ENCODE measurements at regions not wholly inside any gene's neighbourhood (a gene's known extent, or its start where the extent isn't known, plus 50 kb on each side); places are given as distances from the start of the nearest gene placed in this dataset.

DNA sequence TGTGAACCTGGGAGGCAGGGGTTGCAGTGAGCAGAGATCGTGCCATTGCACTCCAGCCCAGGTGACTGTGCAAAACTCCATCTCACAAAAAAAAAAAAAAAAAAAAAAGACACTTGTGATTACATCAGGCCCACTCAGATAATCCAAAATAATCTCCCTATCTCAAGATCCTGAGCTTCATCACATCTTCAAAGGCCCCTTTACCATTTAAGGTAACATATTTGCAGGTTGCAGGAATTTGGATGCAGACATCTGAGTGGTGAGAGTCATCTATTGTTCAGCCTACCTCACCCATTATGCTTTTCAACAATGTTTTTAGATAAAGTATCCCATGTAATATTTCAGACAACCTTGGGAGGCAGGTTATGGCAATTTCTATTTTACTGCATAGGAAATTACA lies 51.4 kb upstream of the EXOC4 start:
- no peak for TF ChIP-seq ZFX (IDR thresholded peaks at IDR 0.05)
- TF ChIP-seq, protein P1, sequence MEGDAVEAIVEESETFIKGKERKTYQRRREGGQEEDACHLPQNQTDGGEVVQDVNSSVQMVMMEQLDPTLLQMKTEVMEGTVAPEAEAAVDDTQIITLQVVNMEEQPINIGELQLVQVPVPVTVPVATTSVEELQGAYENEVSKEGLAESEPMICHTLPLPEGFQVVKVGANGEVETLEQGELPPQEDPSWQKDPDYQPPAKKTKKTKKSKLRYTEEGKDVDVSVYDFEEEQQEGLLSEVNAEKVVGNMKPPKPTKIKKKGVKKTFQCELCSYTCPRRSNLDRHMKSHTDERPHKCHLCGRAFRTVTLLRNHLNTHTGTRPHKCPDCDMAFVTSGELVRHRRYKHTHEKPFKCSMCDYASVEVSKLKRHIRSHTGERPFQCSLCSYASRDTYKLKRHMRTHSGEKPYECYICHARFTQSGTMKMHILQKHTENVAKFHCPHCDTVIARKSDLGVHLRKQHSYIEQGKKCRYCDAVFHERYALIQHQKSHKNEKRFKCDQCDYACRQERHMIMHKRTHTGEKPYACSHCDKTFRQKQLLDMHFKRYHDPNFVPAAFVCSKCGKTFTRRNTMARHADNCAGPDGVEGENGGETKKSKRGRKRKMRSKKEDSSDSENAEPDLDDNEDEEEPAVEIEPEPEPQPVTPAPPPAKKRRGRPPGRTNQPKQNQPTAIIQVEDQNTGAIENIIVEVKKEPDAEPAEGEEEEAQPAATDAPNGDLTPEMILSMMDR (conservative IDR thresholded peaks at IDR 0.05): no peak
- no peak overlapping the region for H3K27ac ChIP-seq

DNA sequence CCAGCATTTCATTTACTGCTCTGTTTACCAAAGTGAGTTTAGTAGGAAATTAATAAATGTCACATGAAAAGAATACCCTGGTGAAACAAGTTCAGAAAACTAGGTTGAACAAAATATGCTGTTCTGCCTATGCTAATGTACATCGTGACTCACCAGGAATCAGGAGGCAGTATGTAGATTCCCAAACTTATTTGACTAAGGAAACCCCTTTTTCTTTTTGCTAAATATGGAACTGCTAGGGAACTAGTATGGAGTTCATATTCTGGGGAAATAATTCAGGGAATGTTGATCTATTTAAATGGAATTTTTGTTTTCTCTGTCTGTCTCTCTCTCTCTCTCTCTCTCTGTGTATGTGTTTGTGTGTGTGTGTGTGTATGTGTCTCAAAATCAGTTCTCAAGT lies 49.9 kb upstream of the EXOC4 start:
- TF ChIP-seq, protein P1 (conservative IDR thresholded peaks at IDR 0.05): no peak
- no peak for TF ChIP-seq ZFX (IDR thresholded peaks at IDR 0.05)
- H3K27ac ChIP-seq: no peak overlapping the region

Data from C4-2B (cell line).